ENCODE measurements at regions not wholly inside any gene's neighbourhood (a gene's known extent, or its start where the extent isn't known, plus 50 kb on each side); places are given as distances from the start of the nearest gene placed in this dataset.

- TF ChIP-seq EP300 (IDR thresholded peaks at IDR 0.05) (no peak), CTCF (IDR thresholded peaks at IDR 0.05) (no peak), POLR2A (IDR thresholded peaks at IDR 0.05) (no peak), POLR2AphosphoS5 (IDR thresholded peaks at IDR 0.05) (no peak)
These were observed 247.4 kb upstream of the NR5A2 start for GRCh38 chr1:199780091-199780490.

All from suprapubic skin (tissue), 4 donors.